GM18517 (cell line): ENCODE measurements at regions not wholly inside any gene's neighbourhood (a gene's known extent, or its start where the extent isn't known, plus 50 kb on each side); places are given as distances from the start of the nearest gene placed in this dataset.

Experiments
- ATAC-seq: cut with Tn5 transposase; IDR thresholded peaks from one replicate; pipeline ENCODE4 v1.9.1; 2021; ENCODE audit warnings: mild to moderate bottlenecking, moderate library complexity; ENCODE audit not compliant: unreplicated experiment

DNA sequence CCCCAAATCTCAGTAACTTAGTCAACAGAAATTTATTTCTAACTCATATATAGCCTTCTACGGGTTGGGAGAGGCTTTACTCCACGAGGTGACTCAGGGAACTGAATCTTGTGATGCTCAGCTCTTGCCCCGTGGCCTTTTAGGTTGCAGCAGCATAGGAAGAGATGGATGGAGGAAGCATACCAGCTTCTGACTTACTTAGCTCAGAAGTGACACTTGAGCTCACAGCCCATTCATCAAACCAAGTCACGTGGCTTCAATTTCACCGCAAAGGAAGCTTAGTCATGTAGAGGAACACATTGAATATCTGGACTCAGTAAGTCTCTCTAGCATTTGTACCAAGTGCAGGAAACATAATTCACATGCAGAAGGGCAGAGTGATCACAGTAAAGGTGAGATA is 124.1 kb upstream of the KCNN2 start:
- ATAC-seq, result no peak

DNA sequence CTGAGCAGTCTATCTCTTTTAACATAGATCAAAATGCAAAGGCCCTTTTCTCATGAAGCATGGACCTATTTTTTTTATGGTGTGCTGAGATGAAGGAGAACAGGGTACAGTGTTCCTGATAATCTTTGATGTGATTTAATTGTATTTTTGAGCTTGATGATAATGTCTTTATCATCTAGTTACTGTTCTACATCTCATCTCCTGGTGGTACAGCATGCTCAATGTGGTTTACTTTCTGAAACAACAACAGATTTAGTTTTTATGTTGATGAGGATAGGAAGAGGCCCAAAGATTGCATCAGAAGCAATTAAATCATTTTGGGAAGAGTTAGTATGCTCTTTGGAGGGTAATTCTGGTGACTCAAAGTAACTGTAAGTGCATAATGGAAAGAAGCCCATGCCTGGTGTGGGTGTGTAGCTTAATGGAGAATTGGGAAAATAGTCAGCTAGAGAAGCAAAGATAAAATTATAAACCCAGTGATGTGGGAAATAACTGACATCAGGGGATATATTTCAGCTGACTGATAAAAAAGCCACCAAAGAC is 123.0 kb upstream of the KCNN2 start:
- ATAC-seq, result no peak

DNA sequence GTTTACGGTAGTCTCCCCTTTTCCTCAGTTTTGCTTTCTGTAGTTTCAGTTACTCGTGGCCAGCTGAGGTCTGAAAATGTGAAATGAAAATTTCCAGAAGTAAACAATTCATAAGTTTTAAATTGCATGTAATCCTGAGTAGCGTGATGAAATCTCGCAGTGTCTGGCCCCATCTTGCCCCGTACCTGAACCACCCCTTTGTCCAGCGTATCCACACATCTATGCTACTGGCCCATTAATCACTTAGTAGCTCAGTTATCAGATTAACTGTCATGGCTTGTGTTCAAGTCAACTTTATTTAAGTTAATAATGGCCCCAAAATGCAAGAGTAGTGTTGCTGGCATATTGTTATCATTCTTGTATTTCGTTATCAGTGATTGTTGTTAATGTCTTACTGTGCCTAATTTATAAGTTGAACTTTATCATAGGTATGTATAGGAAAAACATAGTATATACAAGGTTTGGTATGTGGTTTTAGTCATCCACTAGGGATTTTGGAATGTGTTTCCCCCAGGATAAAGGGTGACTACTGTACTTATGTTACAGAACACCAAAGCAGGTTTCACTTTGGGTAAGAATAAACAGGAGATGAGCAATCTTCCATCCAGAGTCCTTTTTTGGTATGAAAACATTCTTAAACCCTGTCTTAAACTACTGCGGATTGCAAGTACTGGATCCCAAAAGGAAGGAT is 118.4 kb upstream of the KCNN2 start:
- no peak for ATAC-seq

DNA sequence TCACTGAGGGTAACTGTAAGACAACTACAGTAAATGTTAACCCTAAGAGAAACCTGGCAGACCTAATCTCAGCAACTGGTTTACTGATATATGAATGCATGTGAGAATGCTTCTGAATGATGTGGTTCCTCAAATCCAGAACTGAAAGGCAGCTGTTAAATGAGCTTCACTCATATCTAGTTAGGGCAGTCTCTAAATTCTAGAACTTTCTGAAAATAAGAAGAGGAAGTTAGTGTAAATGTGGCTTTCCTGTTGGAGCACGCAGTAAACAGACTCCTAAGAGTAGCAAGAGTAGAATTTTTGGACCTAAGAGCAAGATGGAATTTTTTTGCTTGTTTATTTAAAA is 117.9 kb upstream of the KCNN2 start:
- ATAC-seq, result no peak

DNA sequence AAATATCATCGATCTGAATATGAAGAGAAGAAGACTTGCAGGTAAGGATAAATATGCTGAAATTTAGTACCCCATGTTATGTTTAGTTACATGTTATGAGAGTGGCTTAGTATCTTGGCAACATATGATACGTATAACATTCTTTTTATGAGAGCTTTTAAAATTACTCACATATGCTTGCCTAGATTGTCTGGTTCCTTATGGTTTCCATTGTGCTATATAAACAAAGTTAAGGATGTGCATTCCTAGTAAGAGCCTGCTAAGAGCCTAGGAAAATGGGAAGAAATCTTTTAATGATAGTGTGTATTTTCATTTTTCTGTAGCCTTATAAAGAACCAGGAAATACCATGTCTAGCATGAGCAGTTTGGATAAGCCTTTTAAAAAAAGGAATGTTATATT is 112.0 kb upstream of the KCNN2 start:
- no peak for ATAC-seq

DNA sequence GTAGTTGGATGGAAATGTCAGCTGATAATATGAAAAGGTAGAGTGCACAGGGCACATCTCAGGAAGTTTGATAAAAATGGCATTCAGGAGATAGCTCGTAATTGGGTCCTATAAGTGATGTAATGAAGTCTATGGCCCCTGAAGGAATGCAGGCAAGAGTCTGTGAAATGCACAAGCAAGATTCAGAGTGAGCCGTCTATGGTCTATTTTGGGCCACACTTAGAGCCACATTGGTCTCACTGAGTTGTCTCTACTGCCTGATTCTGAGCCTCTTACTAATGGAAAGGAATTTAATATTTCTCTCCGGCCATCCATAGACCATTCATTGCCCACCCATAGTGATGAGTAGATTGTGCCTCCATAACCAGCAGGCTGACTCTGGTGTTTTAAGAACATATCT is 111.3 kb upstream of the KCNN2 start:
- ATAC-seq, result no peak

DNA sequence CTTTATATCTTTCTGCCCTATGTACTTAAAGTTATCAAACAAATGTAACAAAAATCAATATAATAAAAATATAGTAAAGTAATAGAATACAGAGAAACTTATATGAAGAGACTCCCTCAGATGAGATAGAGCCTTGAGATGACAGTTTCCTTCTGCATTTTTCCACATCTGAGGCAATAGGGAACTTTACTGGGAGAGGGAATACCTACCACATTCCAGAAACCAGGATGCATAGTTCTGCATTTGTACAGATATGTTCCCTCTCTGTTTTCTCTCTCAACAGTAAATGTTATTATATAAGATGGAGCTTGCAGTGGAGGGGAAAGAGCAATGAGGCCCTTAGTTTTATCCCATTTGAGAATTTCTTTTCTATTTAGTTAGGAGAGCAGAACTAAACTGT is 109.6 kb upstream of the KCNN2 start:
- no peak for ATAC-seq

DNA sequence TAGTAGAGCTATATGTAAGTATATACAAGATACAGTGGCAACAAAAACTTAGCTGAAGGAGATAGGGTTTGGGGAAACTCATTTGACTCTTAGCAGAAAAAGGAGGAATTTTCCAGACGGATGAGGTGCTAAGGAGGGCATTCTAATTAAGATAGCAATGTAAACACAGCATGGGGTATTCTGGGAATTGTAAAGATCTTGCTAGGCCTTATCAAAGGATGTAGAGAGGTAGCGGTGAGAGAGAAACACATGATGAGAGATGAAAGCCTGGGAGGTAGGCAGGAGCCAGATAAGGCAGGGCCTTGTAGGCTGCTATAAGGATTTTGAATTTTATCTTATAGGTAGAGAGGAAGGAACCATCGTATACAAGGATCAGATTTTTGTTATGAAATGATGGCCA is 106.6 kb upstream of the KCNN2 start:
- no peak for ATAC-seq

DNA sequence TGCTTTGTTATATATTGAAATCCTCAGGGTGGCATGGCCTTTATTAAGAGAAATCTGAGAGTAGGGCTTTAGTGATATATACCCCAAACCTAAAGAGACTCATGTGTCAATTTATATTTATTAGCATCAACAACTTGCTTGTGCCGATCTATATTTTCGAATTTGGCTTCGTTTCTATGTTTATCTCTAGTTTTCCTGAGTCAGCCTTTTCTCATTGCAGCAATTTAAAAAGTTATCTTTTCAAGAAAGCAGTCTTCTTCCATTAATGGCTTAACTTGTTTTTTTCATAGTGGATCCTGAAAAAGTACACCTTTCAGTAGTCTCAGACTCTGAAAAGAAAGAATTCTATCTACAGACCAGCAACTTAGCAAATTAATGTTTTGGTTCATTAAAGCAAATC is 99.9 kb upstream of the KCNN2 start:
- ATAC-seq, result no peak

DNA sequence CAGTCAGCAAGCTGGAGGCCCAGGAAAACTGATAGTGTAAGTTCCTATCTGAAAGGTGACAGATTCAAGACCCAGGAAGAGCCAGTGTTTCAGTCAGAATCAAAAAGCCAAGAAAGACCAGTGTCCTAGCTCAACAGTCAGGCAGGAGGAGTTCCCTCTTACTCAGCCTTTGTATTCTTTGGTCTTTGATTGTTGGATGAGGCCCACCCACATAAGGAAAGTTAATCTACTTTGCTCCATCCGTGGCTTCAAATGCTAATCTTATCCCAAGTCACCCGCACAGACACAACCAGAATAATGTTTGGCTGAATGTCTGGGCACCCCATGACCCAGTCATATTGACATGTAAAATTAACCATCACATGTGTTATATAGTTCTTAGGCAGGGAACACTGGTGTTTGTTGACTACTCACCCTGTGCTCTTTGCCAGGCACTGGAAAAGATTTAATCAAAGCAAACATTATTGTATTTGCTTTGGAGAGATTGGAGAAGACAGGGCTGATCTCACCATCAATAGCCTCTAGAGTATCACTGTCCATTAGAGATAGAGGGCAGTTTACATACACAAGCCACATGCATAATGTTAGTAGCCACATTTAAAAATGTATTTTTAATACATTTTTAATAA is 96.3 kb upstream of the KCNN2 start:
- ATAC-seq, result no peak

DNA sequence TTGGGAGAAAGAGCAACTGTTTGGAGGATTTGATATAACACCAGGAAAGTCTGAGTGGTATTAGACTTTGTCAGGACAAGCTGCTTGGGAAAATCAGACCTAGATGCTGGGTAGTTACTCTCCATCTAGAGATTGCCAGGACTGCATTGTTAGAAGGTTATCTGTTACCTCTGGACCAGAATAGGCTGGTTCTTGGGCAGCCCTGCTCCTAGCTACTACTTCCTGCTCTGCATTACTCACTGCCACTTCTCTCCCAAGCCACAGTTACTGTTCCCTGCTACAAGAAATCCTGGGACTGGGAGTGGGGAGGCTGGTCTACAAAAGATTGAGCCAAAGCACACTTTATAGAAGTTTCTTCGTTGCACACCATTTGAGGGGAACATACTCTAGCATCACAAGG is 95.5 kb upstream of the KCNN2 start:
- no peak for ATAC-seq

DNA sequence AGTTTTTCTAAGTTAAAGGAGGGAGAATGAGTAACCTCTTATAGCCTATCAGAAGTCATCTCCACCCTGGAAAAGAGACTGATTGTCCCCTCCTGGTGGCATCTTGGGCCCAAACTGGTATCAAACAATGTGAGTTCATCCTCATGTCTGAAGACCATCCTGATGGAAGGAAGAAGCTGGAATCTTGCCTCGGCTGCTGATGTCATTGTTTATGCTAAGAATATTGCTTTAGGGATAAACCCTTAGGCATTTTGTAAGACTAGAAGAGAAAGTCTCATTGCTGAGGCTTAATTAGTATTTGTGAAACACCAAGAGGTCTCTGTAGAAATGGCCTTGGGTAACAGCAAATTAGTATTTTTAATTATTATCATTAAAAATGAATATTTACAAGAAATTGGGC is 65.7 kb upstream of the KCNN2 start:
- no peak for ATAC-seq

DNA sequence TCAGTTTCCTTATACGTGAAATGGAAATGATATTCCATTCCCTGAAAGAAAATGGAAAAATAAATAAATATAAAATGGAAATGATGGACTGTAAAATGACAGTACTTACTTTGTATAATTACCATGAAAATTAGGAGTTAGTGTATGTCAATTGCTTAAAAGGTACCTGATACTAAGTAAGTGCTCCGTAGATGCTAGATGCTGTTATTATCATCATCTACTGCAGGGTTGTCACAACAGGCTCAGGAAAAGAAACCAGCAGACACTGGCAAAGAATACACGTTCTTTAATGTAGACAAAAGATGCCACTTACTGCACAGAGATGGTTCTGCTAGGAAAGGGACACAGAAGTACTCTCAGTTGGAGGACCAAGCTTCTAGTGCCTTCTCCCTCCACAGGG is 64.0 kb upstream of the KCNN2 start:
- ATAC-seq, result no peak

DNA sequence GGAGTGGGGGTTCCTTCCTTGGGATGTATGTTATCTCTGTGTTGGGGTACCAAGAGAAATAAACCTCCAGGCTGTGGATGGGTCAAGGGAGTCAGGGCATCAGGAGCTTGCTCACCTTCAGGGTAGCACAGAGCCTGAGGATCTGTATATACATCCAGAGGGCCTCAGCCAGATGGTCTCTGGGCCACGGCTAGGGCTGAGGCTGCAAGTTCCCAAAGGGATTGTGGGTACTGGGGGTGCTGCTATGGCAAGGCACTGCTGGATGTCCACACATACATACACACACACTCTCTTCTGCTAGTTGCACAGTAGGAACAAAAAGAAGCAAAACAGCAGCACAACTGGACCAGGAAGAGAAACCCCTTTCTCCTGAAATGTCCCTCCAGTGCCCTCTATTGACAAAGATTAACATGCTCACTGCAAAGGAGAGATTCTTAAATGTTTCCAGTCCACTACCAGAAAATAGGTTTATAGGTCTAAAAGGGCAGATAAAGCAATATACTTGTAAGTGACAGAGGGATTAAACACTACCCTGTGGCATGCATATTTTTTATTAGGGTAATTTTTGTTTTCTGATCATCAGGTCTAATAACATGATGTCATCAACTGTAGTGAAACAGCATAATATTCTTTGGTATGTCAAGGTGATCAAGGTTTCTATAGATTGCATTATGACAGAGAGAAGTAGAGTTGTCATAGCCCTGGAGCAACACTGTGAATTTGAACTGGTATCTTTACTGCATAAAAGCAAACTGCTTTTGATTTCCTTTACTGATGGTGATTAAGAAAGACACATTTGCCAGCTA is 56.3 kb upstream of the KCNN2 start:
- ATAC-seq, result no peak

DNA sequence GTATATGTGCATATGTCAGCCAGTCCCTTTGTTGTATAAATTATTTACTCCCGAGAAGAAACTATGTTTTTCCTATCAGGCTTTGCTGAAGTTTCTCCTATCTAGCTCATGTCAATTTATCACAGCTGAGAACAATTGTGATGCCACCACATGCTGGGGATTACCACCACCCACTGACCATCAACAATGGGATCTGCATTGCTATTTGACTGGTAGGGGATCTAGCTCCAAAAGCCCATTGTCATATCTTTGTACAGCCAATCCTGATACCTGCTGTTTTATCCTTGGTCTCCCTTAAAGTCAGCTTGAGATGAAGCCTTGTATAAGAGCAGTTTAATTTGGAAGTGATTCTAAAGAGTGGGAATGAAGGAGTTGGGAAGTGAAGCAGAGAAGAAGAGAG is 53.9 kb upstream of the KCNN2 start:
- ATAC-seq, result no peak

DNA sequence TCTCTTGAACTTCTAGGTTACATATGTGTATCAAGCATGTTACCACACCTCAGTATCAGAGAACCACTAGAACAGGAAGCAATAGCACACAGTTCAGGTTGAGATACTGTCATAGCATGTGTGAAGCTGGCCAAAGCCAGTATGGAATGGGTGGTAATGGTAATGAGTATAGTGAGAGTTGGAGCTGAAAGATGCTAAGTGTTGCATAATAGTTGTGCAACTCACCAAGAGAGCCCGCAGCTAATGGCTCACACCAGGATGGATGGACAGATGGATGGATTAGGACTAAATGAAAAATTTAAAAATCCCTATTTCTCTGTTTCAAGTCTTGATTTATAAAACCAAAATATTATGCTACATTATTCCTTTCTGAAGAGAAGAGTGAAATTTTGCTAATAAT is 53.4 kb upstream of the KCNN2 start:
- no peak for ATAC-seq

DNA sequence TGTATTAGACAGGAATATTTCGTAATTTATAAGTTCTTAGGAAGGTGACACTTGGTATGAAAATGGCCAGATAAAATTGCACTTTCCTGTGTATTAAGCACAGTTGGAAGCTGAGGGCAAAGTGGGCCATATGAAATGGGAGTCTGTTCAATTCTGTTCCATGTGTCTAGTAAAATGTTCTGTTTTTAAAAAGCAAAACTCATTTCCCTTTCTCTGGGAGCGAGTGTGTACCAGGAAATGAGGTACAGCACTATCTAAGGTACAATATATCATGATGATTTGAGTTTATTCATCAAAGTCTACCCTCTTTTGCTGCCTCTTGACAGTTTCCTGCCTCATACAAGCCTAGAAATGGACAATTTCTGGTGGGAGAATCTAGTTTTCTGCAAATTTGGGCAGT is 51.2 kb upstream of the KCNN2 start:
- ATAC-seq, result no peak

DNA sequence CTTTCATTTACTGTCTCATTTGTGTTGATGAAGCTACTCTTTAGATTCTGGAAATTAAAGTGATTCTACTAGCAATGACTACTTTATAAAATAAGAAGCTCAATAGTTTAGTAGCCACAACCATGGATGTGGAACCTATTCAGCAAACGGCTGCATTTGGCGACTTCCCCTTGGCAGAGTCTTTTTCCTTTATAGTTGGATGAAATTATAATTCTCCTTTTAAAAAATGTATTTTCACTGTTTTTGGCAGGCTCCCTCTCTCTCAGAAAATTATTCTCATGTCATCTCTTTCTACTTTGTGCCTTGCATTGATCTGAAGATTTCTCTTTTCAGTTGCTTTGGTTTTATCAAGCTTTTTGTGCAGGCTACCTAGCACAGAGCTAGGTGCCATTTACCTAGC is 50.6 kb upstream of the KCNN2 start:
- ATAC-seq, result no peak

DNA sequence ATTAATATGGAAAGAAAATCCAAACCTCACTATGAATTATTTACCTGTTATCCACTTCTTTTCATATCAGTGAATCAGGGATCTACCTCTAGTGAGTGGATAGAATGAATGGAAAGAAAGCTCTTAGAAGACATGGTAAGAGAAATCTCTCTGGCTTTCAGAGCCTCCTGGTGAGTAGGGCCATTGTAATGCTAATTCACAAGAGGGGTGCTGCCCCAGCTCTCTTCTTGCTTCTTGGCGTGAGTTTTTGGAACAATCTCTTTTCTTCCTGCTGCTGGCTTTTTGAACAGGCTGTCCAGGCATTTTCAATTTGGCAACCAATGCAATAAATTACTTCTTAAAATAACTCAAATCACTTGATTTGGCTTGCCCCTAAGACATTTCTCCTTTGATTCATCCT is 49.9 kb upstream of the KCNN2 start:
- ATAC-seq, result no peak
